Large intestine (tissue), 3 donors: ENCODE measurements at regions not wholly inside any gene's neighbourhood (a gene's known extent, or its start where the extent isn't known, plus 50 kb on each side); places are given as distances from the start of the nearest gene placed in this dataset.

Experiments used
- DNase-seq, 2 donors: peaks; one replicate each; pipeline versions ENCODE4 v3.0.0 to v3.0.0-alpha.2; 2013
- H3K27ac ChIP-seq: one replicate; pipeline ENCODE4 v1.5.1; 2013; ENCODE audit warnings: low read length
- H3K27me3 ChIP-seq: 2 replicates; pipeline ENCODE4 v1.6.1; 2013; ENCODE audit warnings: low read length; ENCODE audit not compliant: control insufficient read depth, insufficient read depth
- H3K36me3 ChIP-seq: 2 replicates; pipeline ENCODE4 v1.6.1; 2013; ENCODE audit warnings: low read length; ENCODE audit not compliant: control insufficient read depth, insufficient read depth
- H3K4me1 ChIP-seq: one replicate; pipeline ENCODE4 v1.6.1; 2013; ENCODE audit warnings: low read length; ENCODE audit not compliant: control insufficient read depth, insufficient read depth
- H3K4me3 ChIP-seq: one replicate; pipeline ENCODE4 v1.5.1; 2013; ENCODE audit warnings: low read length
- H3K9me3 ChIP-seq: one replicate; pipeline ENCODE4 v1.6.1; 2013; ENCODE audit warnings: mild to moderate bottlenecking, low read depth, low read length, moderate library complexity; ENCODE audit not compliant: control insufficient read depth
- WGBS: methylation state at CpG from one replicate; pipeline ENCODE4 v1.1.5; 2013; ENCODE audit warnings: low lambda C conversion rate; ENCODE audit not compliant: insufficient coverage; 5-methylcytosine and 5-hydroxymethylcytosine counted together

DNA sequence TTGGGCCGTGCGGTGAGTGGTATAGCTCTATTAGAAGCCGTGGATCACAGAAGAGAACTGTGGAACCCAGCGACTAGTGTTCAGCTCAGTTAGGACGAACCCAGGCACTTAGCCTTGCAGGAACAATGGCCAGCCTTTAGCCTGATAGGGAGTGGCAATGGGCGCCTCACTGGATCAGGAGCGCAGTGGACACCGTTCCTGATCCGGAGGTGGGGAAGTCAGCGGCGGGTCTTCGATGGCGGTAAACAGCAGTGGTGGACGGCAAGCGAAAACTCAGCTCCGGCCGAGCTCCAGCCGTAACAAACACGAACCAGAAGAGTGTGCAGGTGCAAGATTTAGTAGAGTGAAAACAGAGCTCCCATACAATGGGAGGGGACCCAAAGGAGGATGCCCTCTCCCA lies 340.0 kb downstream of the TLE4 start:
- H3K27ac ChIP-seq = no peak overlapping the region
- H3K27me3 ChIP-seq = no peaks in the 10 kb centered on the region
- 80% methylated on average over 1 of the region's 19 CpGs for WGBS
- no peaks in the 10 kb centered on the region for H3K9me3 ChIP-seq
- no peaks in the 10 kb centered on the region for H3K36me3 ChIP-seq
- H3K4me3 ChIP-seq = no peak overlapping the region
- H3K4me1 ChIP-seq = no peaks in the 10 kb centered on the region
- no peak for DNase-seq

- H3K4me3 ChIP-seq = no peak overlapping the region
These were observed 331.2 kb downstream of the TLE4 start for GRCh38 chr9:79902825-79903600.

DNA sequence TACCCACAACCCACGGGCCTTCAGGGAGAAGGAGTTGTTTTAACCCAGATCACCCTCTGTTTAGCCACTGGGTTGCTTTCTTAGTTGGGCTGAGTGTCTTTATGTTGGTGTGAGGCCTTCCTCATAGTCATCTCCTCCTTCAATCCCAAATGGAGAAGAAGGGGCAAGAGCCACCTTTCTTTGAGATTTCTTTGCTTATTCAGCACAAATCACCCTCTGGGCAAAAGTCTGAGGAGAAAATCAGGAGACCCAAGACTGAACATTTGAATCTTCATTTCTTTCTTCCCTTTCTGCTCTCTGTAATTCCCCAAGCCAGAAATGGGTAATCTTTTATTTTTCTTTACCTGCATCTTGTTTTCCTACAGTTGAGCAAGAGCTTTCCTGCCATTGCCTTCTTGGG lies 329.0 kb downstream of the TLE4 start:
- no peak overlapping the region for H3K27ac ChIP-seq
- WGBS = no CpG with 5 or more reads among the region's 1 CpG
- H3K9me3 ChIP-seq = no peaks in the 10 kb centered on the region

More at GRCh38 chr9:79902825-79903600, 331.2 kb downstream of the TLE4 start:
- H3K4me1 ChIP-seq = no peaks in the 10 kb centered on the region
- no peak overlapping the region for H3K27ac ChIP-seq
- no peaks in the 10 kb centered on the region for H3K27me3 ChIP-seq
- WGBS = 94% methylated on average over 3 of the region's 7 CpGs
- no peaks in the 10 kb centered on the region for H3K36me3 ChIP-seq
- no peaks in the 10 kb centered on the region for H3K9me3 ChIP-seq
- DNase-seq = no peak

GRCh38 chr9:79896390-79896980 lies 324.7 kb downstream of the TLE4 start:
- Histone ChIP-seq H3K4me3 (no peak overlapping the region), H3K9me3 (no peaks in the 10 kb centered on the region), H3K27ac (no peak overlapping the region), H3K36me3 (no peaks in the 10 kb centered on the region), H3K27me3 (no peaks in the 10 kb centered on the region), H3K4me1 (no peaks in the 10 kb centered on the region)
- 73% methylated on average over 2 of the region's 6 CpGs for WGBS
- DNase-seq = no peak

More for the DNA sequence above, 329.0 kb downstream of the TLE4 start:
- DNase-seq = no peak
- Histone ChIP-seq H3K4me1 (no peaks in the 10 kb centered on the region), H3K27me3 (no peaks in the 10 kb centered on the region), H3K4me3 (no peak overlapping the region), H3K36me3 (no peaks in the 10 kb centered on the region)

GRCh38 chr9:79895232-79895631 lies 323.5 kb downstream of the TLE4 start:
- no CpG with 5 or more reads among the region's 6 CpGs for WGBS
- no peaks in the 10 kb centered on the region for H3K9me3 ChIP-seq
- DNase-seq = no peak

DNA sequence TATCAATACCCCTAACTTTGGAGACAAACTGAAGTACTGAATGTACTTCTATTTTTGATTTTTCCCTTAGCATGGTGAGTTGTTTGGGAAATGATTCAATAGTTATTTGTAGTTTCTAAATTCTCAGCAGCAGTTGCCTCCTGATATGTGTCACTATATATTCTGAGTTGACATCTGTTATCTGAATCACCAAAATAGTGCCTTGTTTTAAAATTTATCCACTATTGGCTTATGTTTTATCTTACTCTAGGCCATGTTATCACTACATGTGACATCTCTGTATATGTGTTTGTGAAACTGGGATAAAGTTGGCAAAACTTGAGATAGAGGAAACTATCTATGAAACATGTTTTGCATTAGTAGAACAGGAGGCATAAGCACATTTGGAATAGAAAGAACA lies 317.6 kb downstream of the TLE4 start:
- no peaks in the 10 kb centered on the region for H3K36me3 ChIP-seq
- no peaks in the 10 kb centered on the region for H3K9me3 ChIP-seq
- no peaks in the 10 kb centered on the region for H3K27me3 ChIP-seq
- no peak overlapping the region for H3K4me3 ChIP-seq
- no peaks in the 10 kb centered on the region for H3K4me1 ChIP-seq
- H3K27ac ChIP-seq = no peak overlapping the region
- DNase-seq = no peak

More at GRCh38 chr9:79895232-79895631, 323.5 kb downstream of the TLE4 start:
- Histone ChIP-seq H3K4me3 (no peak overlapping the region), H3K27ac (no peak overlapping the region), H3K27me3 (no peaks in the 10 kb centered on the region), H3K36me3 (no peaks in the 10 kb centered on the region), H3K4me1 (no peaks in the 10 kb centered on the region)

DNA sequence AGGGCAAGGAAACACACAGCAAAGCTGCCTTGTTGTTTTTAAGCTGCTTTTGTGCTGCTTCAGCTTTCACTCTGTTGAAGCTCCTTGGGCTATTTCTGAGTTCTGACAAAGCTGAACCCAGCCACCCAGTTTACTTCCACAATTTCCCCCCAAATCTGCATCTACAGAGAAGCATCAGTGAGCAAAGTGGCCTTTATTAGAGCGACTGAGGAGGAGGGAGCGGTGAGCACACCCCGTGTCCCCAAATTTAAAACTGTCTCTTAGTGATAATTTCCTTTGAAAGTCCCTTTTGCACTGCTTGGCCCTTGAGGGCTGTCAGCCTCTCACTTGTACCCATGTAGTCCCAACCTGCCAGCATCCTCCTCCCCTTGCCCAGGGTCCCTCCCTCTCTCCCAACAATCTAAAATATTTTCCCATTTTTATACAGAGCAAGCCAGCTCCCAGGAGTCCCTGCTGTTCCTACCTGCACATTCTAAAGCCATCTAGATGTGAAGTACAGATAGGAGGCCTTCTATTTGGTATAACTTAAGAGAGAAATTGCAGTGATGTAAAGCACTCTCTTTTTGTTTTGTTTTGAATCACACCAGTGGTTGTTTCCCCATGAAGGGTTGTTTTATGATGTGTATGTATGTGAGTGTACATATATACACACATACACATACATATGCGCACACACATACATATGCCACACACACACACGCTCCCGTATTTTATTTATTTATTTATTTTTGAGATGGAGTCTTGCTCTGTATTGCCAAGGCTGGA lies 313.5 kb downstream of the TLE4 start:
- H3K27ac ChIP-seq = no peak overlapping the region
- H3K27me3 ChIP-seq = no peaks in the 10 kb centered on the region
- 100% methylated on average over 3 of the region's 6 CpGs for WGBS
- no peaks in the 10 kb centered on the region for H3K4me1 ChIP-seq
- H3K36me3 ChIP-seq = no peaks in the 10 kb centered on the region
- no peak for DNase-seq
- H3K9me3 ChIP-seq = peaks cover 2% of the 10 kb centered on the region
- no peak overlapping the region for H3K4me3 ChIP-seq

GRCh38 chr9:79884546-79884945 lies 312.8 kb downstream of the TLE4 start:
- Histone ChIP-seq H3K27ac (no peak overlapping the region), H3K27me3 (no peaks in the 10 kb centered on the region), H3K9me3 (peaks cover 2% of the 10 kb centered on the region), H3K36me3 (no peaks in the 10 kb centered on the region), H3K4me1 (no peaks in the 10 kb centered on the region), H3K4me3 (no peak overlapping the region)
- WGBS = no CpG with 5 or more reads among the region's 4 CpGs
- DNase-seq = no peak

- peaks cover 2% of the 10 kb centered on the region for H3K9me3 ChIP-seq
- DNase-seq = no peak
These were observed 311.4 kb downstream of the TLE4 start for GRCh38 chr9:79883073-79883645.

DNA sequence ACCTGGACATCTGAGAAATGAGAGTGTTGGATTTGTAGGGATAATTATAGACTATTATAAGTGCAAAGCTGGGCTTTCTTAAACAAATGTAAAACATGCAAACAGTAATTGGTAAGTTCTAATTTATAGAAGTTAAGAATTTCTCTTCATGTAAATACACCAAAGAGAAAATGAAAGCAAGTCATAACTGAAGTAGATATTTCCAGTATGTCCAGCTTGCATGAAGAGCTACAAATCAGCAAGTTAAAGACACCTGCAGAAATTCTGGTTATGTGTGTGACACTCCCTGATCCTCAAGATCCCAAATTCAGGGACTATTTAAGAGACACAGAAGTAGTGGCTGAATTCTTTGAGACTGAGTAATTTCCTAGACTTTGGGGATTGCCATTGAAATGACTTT lies 308.9 kb downstream of the TLE4 start:
- H3K36me3 ChIP-seq = no peaks in the 10 kb centered on the region
- H3K4me1 ChIP-seq = no peaks in the 10 kb centered on the region
- H3K9me3 ChIP-seq = peaks cover 2% of the 10 kb centered on the region
- DNase-seq = no peak
- H3K27ac ChIP-seq = no peak overlapping the region
- no peaks in the 10 kb centered on the region for H3K27me3 ChIP-seq
- no peak overlapping the region for H3K4me3 ChIP-seq

More at GRCh38 chr9:79883073-79883645, 311.4 kb downstream of the TLE4 start:
- H3K4me1 ChIP-seq = no peaks in the 10 kb centered on the region
- no peaks in the 10 kb centered on the region for H3K27me3 ChIP-seq
- H3K27ac ChIP-seq = no peak overlapping the region
- no peak overlapping the region for H3K4me3 ChIP-seq
- WGBS = no CpG with 5 or more reads among the region's 3 CpGs
- H3K36me3 ChIP-seq = no peaks in the 10 kb centered on the region
